ENCODE measurements at regions not wholly inside any gene's neighbourhood (a gene's known extent, or its start where the extent isn't known, plus 50 kb on each side); places are given as distances from the start of the nearest gene placed in this dataset.
"Not testable (repeated sequence)": the region's sequence is repeated elsewhere in the genome, so short reads cannot be mapped to it uniquely, and the experiment has no call there.

- WGBS, 5 donors, result 5 to 20% (median 9%) methylated on average over 5 of the region's 5 CpGs
- intact Hi-C loops (cut with DNase I; ENCODE audit: low total_unique reads), result no loop called here
These were observed 132.3 kb downstream of the ZNF330 start for GRCh38 chr4:141352909-141353525.

GRCh38 chr4:141356321-141356962, 135.7 kb downstream of the ZNF330 start:
- WGBS, 5 donors, result 17 to 33% (median 28%) methylated on average over 1 of the region's 1 CpG
- Histone ChIP-seq H3K4me3 (no peak overlapping the region), H3K4me1 (peaks cover 0 to 14% (median 0%) of the 10 kb centered on the region in 6 donors), H3K36me3 (no peaks in the 10 kb centered on the region), H3K27me3 (replicated peaks in 1 of 7) (no peaks in the 10 kb centered on the region), H3K9me3 (peaks cover 0 to 9% (median 0%) of the 10 kb centered on the region in 8 donors), H3K27ac (no peak overlapping the region)
- intact Hi-C loops (cut with DNase I; ENCODE audit: low total_unique reads), result no loop called here
- no peak for TF ChIP-seq POLR2AphosphoS5 (IDR thresholded peaks at IDR 0.05)
- TF ChIP-seq CTCF (IDR thresholded peaks at IDR 0.05 in 8 of 11, conservative IDR thresholded peaks at IDR 0.05 in 3 of 11), result no peak
- no peak for TF ChIP-seq POLR2A (IDR thresholded peaks at IDR 0.05)
- DNase-seq, result no peak

More at GRCh38 chr4:141352909-141353525, 132.3 kb downstream of the ZNF330 start:
- H3K27ac ChIP-seq, result peak overlapping the region in 7 of 8 donors; percentile 17 to 80 (median 70)
- H3K4me3 ChIP-seq, result no peak overlapping the region
- H3K4me1 ChIP-seq, result peaks cover 0 to 24% (median 3%) of the 10 kb centered on the region in 6 donors
- TF ChIP-seq POLR2A (IDR thresholded peaks at IDR 0.05) (no peak), CTCF (IDR thresholded peaks at IDR 0.05 in 8 of 11, conservative IDR thresholded peaks at IDR 0.05 in 3 of 11) (no peak), POLR2AphosphoS5 (IDR thresholded peaks at IDR 0.05) (no peak)
- no peaks in the 10 kb centered on the region for H3K9me3 ChIP-seq
- no peaks in the 10 kb centered on the region for H3K27me3 ChIP-seq (replicated peaks in 1 of 7)
- no peaks in the 10 kb centered on the region for H3K36me3 ChIP-seq
- no peak for DNase-seq

- H3K4me3 ChIP-seq, result no peak overlapping the region
- H3K36me3 ChIP-seq, result no peaks in the 10 kb centered on the region
- TF ChIP-seq CTCF (IDR thresholded peaks at IDR 0.05 in 8 of 11, conservative IDR thresholded peaks at IDR 0.05 in 3 of 11) (no peak), POLR2A (IDR thresholded peaks at IDR 0.05) (no peak), POLR2AphosphoS5 (IDR thresholded peaks at IDR 0.05) (no peak)
- no peaks in the 10 kb centered on the region for H3K27me3 ChIP-seq (replicated peaks in 1 of 7)
- H3K4me1 ChIP-seq, result peaks cover 0 to 14% (median 0%) of the 10 kb centered on the region in 6 donors
- no peak for DNase-seq
- H3K9me3 ChIP-seq, result peaks cover 0 to 12% (median 0%) of the 10 kb centered on the region in 8 donors
- intact Hi-C loops (cut with DNase I; ENCODE audit: low total_unique reads), result no loop called here
- no peak overlapping the region for H3K27ac ChIP-seq
These were observed 136.3 kb downstream of the ZNF330 start for GRCh38 chr4:141356963-141357335.

- H3K4me1 ChIP-seq; H3K36me3 ChIP-seq; H3K4me3 ChIP-seq; intact Hi-C loops (cut with DNase I; ENCODE audit: low total_unique reads); H3K27me3 ChIP-seq (replicated peaks in 1 of 7); H3K27ac ChIP-seq; DNase-seq: not testable (repeated sequence)
- WGBS, 5 donors, result 86 to 93% (median 87%) methylated on average over 3 of the region's 3 CpGs
- H3K9me3 ChIP-seq, result peaks cover 0 to 30% (median 4%) of the 10 kb centered on the region in 8 donors
These were observed 147.5 kb downstream of the ZNF330 start for GRCh38 chr4:141368241-141368640.
